OCI-LY1 (cell line): ENCODE measurements at regions not wholly inside any gene's neighbourhood (a gene's known extent, or its start where the extent isn't known, plus 50 kb on each side); places are given as distances from the start of the nearest gene placed in this dataset.
"Not testable (repeated sequence)": the region's sequence is repeated elsewhere in the genome, so short reads cannot be mapped to it uniquely, and the experiment has no call there.

ENCODE experiments used
- H2AFZ ChIP-seq: fragments of 200-600 bp; sonication (generic), shearing (Covaris generic); 2 replicates; pipeline ENCODE4 v1.6.0; 2014; ENCODE audit warnings: antibody characterized with exemption, mild to moderate bottlenecking, low read length
- H3F3A ChIP-seq: fragments of 200-600 bp; sonication (generic), shearing (Covaris generic); 2 replicates; pipeline ENCODE4 v1.6.0; 2014; ENCODE audit warnings: mild to moderate bottlenecking, antibody characterized with exemption, low read length, moderate library complexity; ENCODE audit not compliant: insufficient read depth
- H3K27ac ChIP-seq: fragments of 200-600 bp; sonication (generic); 2 replicates; pipeline ENCODE4 v1.5.1; 2014; ENCODE audit warnings: low read length, mixed run types, mild to moderate bottlenecking, low read depth; ENCODE audit not compliant: poor library complexity, severe bottlenecking
- H3K27me3 ChIP-seq: fragments of 200-600 bp; sonication (generic); 2 replicates; pipeline ENCODE4 v1.6.0; 2014; ENCODE audit warnings: antibody characterized with exemption, mild to moderate bottlenecking, low read length, moderate library complexity; ENCODE audit not compliant: insufficient read depth
- H3K36me3 ChIP-seq: fragments of 200-600 bp; sonication (generic); 2 replicates; pipeline ENCODE4 v1.6.1; 2014; ENCODE audit warnings: mild to moderate bottlenecking, antibody characterized with exemption, low read length, moderate library complexity, mixed read lengths; ENCODE audit not compliant: insufficient read depth
- H3K4me1 ChIP-seq: fragments of 200-600 bp; sonication (generic); 2 replicates; pipeline ENCODE4 v1.5.1; 2014; ENCODE audit warnings: mild to moderate bottlenecking, low read length, moderate library complexity; ENCODE audit not compliant: insufficient read depth, severe bottlenecking
- H3K4me2 ChIP-seq: fragments of 200-600 bp; sonication (generic), shearing (Covaris generic); 2 replicates; pipeline ENCODE4 v1.6.1; 2014; ENCODE audit warnings: low read length
- H3K4me3 ChIP-seq: fragments of 200-600 bp; sonication (generic); 2 replicates; pipeline ENCODE4 v1.5.1; 2014; ENCODE audit warnings: low read length, low read depth, mild to moderate bottlenecking, mixed read lengths; ENCODE audit not compliant: poor library complexity, severe bottlenecking
- H3K79me2 ChIP-seq: fragments of 200-600 bp; shearing (Covaris generic); 2 replicates; pipeline ENCODE4 v1.6.1; 2016; ENCODE audit warnings: mixed run types, low read length, mixed read lengths; ENCODE audit not compliant: insufficient read depth
- H3K9ac ChIP-seq: fragments of 200-600 bp; sonication (generic), shearing (Covaris generic); 2 replicates; pipeline ENCODE4 v1.6.1; 2014; ENCODE audit warnings: mild to moderate bottlenecking, low read length, mixed read lengths
- H3K9me2 ChIP-seq: fragments of 200-600 bp; sonication (generic), shearing (Covaris generic); 2 replicates; pipeline ENCODE4 v1.6.1; 2014; ENCODE audit warnings: low read depth, mild to moderate bottlenecking, low read length, mixed read lengths
- H3K9me3 ChIP-seq: fragments of 200-600 bp; shearing (Covaris generic); 2 replicates; pipeline ENCODE4 v1.6.1; 2014; ENCODE audit warnings: low read length, mixed read lengths
- H4K20me1 ChIP-seq: fragments of 200-600 bp; sonication (generic), shearing (Covaris generic); 2 replicates; pipeline ENCODE4 v1.6.0; 2016; ENCODE audit warnings: mild to moderate bottlenecking, low read length; ENCODE audit not compliant: insufficient read depth
- EZH2 ChIP-seq: fragments of 200-600 bp; sonication (generic), shearing (Covaris generic); IDR thresholded peaks from 2 replicates; pipeline ENCODE4 v1.8.0; 2017; ENCODE audit warnings: borderline replicate concordance, mixed run types, mild to moderate bottlenecking, antibody characterized with exemption, low read length, moderate library complexity, mixed read lengths
- TF ChIP-seq, protein P1 (sequence below): fragments of 200-600 bp; sonication (generic), shearing (Covaris generic); IDR thresholded peaks from 2 replicates; pipeline ENCODE4 v1.5.1; 2017; ENCODE audit warnings: mild to moderate bottlenecking, antibody characterized with exemption, low read length, moderate library complexity, mixed read lengths

DNA sequence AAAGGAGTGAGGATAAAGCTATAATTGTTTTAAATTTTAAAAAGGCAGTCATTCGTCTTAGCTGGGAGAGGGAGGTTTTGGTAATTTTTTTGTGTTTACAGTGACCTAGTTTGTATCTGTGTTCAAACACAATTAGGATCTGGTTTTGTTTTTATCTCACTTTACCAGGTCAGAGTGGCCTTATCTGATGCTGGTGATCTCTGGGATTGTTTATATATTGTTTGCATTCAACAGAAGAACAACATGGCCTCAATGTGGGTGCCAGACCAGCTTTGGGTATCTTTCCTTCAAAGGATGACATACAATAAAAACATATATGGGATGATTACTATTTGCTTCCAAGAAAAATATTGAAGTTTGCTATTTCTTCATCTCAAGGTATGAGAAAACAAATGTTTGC is 272.2 kb upstream of the UGT8 start:
- Histone ChIP-seq H3K36me3 (no peaks in the 10 kb centered on the region), H3K9me3 (no peaks in the 10 kb centered on the region), H3K9ac (no peak overlapping the region), H3K9me2 (no peaks in the 10 kb centered on the region), H4K20me1 (no peaks in the 10 kb centered on the region), H3K4me3 (no peak overlapping the region), H3K27me3 (no peaks in the 10 kb centered on the region), H3K4me2 (no peak overlapping the region), H3K4me1 (no peaks in the 10 kb centered on the region), H2AFZ (no peak overlapping the region), H3K27ac (no peak overlapping the region), H3F3A (no peaks in the 10 kb centered on the region), H3K79me2 (no peaks in the 10 kb centered on the region)
- TF ChIP-seq, protein P1, sequence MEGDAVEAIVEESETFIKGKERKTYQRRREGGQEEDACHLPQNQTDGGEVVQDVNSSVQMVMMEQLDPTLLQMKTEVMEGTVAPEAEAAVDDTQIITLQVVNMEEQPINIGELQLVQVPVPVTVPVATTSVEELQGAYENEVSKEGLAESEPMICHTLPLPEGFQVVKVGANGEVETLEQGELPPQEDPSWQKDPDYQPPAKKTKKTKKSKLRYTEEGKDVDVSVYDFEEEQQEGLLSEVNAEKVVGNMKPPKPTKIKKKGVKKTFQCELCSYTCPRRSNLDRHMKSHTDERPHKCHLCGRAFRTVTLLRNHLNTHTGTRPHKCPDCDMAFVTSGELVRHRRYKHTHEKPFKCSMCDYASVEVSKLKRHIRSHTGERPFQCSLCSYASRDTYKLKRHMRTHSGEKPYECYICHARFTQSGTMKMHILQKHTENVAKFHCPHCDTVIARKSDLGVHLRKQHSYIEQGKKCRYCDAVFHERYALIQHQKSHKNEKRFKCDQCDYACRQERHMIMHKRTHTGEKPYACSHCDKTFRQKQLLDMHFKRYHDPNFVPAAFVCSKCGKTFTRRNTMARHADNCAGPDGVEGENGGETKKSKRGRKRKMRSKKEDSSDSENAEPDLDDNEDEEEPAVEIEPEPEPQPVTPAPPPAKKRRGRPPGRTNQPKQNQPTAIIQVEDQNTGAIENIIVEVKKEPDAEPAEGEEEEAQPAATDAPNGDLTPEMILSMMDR, result no peak
- no peak for TF ChIP-seq EZH2

DNA sequence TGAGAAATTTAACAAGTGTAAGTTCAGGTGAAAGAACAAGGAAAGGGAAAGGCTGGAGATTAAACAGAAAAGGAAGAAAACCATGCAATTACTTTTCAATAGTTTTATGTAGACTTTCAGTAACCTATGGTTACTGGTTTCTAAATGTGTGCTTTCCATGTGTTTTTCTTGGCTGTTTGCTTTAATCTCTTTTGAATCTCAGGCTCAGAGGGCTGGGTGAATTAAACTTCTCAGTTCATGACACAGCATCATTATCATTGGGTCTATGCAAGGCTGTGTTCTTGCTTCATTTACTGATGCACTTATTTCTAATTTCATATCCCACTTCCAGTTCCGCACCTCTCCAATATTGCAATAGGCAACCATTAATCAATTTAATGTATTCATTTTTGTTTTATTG is 266.5 kb upstream of the UGT8 start:
- H3K4me1 ChIP-seq, result no peaks in the 10 kb centered on the region
- no peaks in the 10 kb centered on the region for H3F3A ChIP-seq
- no peak overlapping the region for H2AFZ ChIP-seq
- H3K9me3 ChIP-seq, result no peaks in the 10 kb centered on the region
- H3K36me3 ChIP-seq, result no peaks in the 10 kb centered on the region
- no peaks in the 10 kb centered on the region for H3K27me3 ChIP-seq
- H4K20me1 ChIP-seq, result no peaks in the 10 kb centered on the region
- no peak overlapping the region for H3K9ac ChIP-seq
- no peaks in the 10 kb centered on the region for H3K9me2 ChIP-seq
- H3K79me2 ChIP-seq, result no peaks in the 10 kb centered on the region
- H3K4me3 ChIP-seq, result no peak overlapping the region
- no peak overlapping the region for H3K27ac ChIP-seq
- no peak overlapping the region for H3K4me2 ChIP-seq
- no peak for TF ChIP-seq EZH2
- TF ChIP-seq, protein P1, result no peak

DNA sequence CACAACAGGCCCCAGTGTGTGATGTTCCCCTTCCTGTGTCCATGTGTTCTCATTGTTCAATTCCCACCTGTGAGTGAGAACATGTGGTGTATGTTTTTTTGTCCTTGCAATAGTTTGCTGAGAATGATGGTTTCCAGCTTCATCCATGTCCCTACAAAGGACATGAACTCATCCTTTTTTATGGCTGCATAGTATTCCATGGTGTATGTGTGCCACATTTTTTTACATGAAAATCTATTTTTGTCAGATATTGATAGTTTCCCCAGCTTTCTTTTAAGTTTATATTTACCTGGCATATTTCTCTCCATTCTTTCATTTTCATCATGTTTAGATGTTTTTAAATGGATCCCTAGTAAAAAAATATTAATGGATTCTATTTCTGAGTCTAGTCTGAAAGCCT is 264.2 kb upstream of the UGT8 start:
- not testable (repeated sequence) for H3K79me2 ChIP-seq, H2AFZ ChIP-seq, H3K4me1 ChIP-seq, H4K20me1 ChIP-seq, H3F3A ChIP-seq, H3K36me3 ChIP-seq, H3K27ac ChIP-seq, H3K9me2 ChIP-seq, H3K9me3 ChIP-seq, H3K4me2 ChIP-seq, H3K4me3 ChIP-seq, H3K27me3 ChIP-seq, H3K9ac ChIP-seq

DNA sequence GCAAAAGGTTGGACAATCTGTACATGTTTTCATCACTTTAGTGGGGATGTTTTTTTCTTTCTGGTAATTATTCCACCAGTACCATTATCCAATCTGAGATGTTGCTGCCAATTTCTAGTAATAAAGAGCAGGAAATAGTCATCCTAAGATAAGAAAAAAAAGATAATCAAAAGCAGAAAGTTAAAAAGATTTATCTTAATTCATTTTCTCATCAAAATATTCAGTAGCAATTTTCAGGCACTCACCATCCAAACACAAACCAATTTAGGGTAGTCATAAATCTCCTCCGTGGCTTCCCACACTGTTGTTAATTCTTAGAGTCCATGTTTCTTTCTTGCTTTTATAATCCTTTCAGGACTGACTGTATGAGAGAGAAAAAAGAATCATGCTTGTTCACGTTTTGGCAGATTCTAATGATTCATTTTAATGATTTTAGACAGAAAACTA is 263.7 kb upstream of the UGT8 start:
- Histone ChIP-seq H3K9me3 (no peaks in the 10 kb centered on the region), H4K20me1 (no peaks in the 10 kb centered on the region), H3K79me2 (no peaks in the 10 kb centered on the region), H3K4me1 (no peaks in the 10 kb centered on the region), H3K4me3 (no peak overlapping the region), H3K36me3 (no peaks in the 10 kb centered on the region), H3K27ac (no peak overlapping the region), H3K4me2 (no peak overlapping the region), H3K9ac (no peak overlapping the region), H3F3A (no peaks in the 10 kb centered on the region), H3K9me2 (no peaks in the 10 kb centered on the region), H3K27me3 (no peaks in the 10 kb centered on the region), H2AFZ (no peak overlapping the region)
- TF ChIP-seq EZH2, result no peak
- TF ChIP-seq, protein P1, result no peak
